H1 (cell line): ENCODE measurements at regions not wholly inside any gene's neighbourhood (a gene's known extent, or its start where the extent isn't known, plus 50 kb on each side); places are given as distances from the start of the nearest gene placed in this dataset.

ENCODE experiments used
- CHD7 ChIP-seq: fragments of 300-600 bp; sonication (generic); IDR thresholded peaks from 2 replicates; pipeline ENCODE4 v1.7.1; 2012; ENCODE audit warnings: low read length, moderate library complexity, mild to moderate bottlenecking, inconsistent platforms; ENCODE audit not compliant: insufficient replicate concordance
- KDM4A ChIP-seq: IDR thresholded peaks from one replicate; pipeline ENCODE4 v1.7.1; 2012; ENCODE audit warnings: low read depth, mild to moderate bottlenecking, moderate library complexity, low read length, inconsistent platforms; ENCODE audit not compliant: severe bottlenecking
- MAX ChIP-seq: IDR thresholded peaks from 2 replicates; pipeline ENCODE4 v1.6.1; 2012; ENCODE audit warnings: inconsistent platforms
- SIRT6 ChIP-seq: IDR thresholded peaks from one replicate; pipeline ENCODE4 v1.7.1; 2012; ENCODE audit warnings: low read length, inconsistent platforms
- SP4 ChIP-seq: IDR thresholded peaks from 2 replicates; pipeline ENCODE4 v1.6.1; 2012; ENCODE audit warnings: low read length, inconsistent platforms
- TF ChIP-seq, protein P1 (sequence below): IDR thresholded peaks from 2 replicates; pipeline ENCODE4 v1.6.1; 2012; ENCODE audit warnings: inconsistent platforms

GRCh38 chr21:27703791-27704190, 736.9 kb upstream of the ADAMTS5 start (continued):
- TF ChIP-seq CHD7 = no peak
- no peak for TF ChIP-seq KDM4A
- no peak for TF ChIP-seq SIRT6
- no peak for TF ChIP-seq MAX
- TF ChIP-seq SP4 = no peak
- TF ChIP-seq, protein P1, sequence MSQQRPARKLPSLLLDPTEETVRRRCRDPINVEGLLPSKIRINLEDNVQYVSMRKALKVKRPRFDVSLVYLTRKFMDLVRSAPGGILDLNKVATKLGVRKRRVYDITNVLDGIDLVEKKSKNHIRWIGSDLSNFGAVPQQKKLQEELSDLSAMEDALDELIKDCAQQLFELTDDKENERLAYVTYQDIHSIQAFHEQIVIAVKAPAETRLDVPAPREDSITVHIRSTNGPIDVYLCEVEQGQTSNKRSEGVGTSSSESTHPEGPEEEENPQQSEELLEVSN = no peak
- TF ChIP-seq, all 59 proteins: peak for 0
